IPS-15b (cell line): ENCODE measurements at regions not wholly inside any gene's neighbourhood (a gene's known extent, or its start where the extent isn't known, plus 50 kb on each side); places are given as distances from the start of the nearest gene placed in this dataset.
"Not testable (repeated sequence)": the region's sequence is repeated elsewhere in the genome, so short reads cannot be mapped to it uniquely, and the experiment has no call there.

Experiments
- H3K27me3 ChIP-seq: one replicate; pipeline ENCODE4 v1.6.1; 2013; ENCODE audit warnings: low read length; ENCODE audit not compliant: control insufficient read depth, insufficient read depth
- H3K36me3 ChIP-seq: one replicate; pipeline ENCODE4 v1.6.1; 2013; ENCODE audit warnings: low read length; ENCODE audit not compliant: control insufficient read depth, insufficient read depth
- H3K4me1 ChIP-seq: one replicate; pipeline ENCODE4 v1.6.1; 2013; ENCODE audit warnings: mild to moderate bottlenecking, low read length; ENCODE audit not compliant: control insufficient read depth, insufficient read depth
- H3K4me3 ChIP-seq: one replicate; pipeline ENCODE4 v1.5.1; 2013; ENCODE audit warnings: low read depth, low read length
- H3K9ac ChIP-seq: one replicate; pipeline ENCODE4 v1.6.1; 2013; ENCODE audit warnings: low read depth, mild to moderate bottlenecking, low read length
- H3K9me3 ChIP-seq: one replicate; pipeline ENCODE4 v1.6.1; 2013; ENCODE audit warnings: mild to moderate bottlenecking, low read length; ENCODE audit not compliant: control insufficient read depth, insufficient read depth

GRCh38 chr7:36065563-36066342 is 87.3 kb upstream of the EEPD1 start:
- H3K36me3 ChIP-seq, H3K4me3 ChIP-seq, H3K4me1 ChIP-seq: not testable (repeated sequence)

DNA sequence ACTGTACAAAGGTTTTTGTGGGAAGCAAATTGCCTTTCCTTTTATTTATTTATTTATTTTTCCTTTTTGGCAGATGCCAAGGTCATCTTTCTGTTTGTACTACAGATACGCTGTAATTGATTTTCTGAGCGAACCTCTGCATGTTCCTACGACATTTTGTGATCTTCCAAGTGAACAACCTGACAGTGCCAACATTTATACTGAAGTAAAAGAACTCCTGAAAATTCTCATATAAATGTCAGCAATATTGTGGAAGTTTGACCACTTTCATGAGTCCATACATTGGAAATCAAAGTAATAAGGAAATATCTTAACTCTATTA is 86.8 kb upstream of the EEPD1 start:
- Histone ChIP-seq H3K9me3 (no peaks in the 10 kb centered on the region), H3K4me3 (no peak overlapping the region), H3K27me3 (no peaks in the 10 kb centered on the region), H3K9ac (no peak overlapping the region), H3K36me3 (no peaks in the 10 kb centered on the region), H3K4me1 (no peaks in the 10 kb centered on the region)

More at GRCh38 chr7:36065563-36066342, 87.3 kb upstream of the EEPD1 start:
- H3K27me3 ChIP-seq, H3K9ac ChIP-seq, H3K9me3 ChIP-seq: not testable (repeated sequence)

DNA sequence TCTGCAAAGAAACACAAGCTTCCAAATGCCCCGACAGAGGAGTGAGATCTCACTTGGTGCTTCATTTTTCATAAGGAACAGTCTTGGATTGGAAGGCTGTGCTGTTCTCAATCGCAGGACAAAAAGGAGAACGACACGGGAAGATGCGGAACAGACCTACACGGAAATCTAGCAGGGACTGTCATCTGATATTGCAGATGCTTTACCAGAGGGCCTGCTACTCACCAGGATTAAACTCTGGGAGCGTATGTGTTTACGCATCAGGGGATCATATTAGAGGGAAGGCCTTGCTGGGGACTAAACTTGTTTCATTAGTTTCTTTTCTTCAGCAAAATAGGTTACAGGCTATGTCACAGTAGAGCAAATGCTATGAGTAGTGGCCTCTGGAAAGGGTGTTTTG is 82.8 kb upstream of the EEPD1 start:
- H3K9me3 ChIP-seq = no peaks in the 10 kb centered on the region
- H3K4me3 ChIP-seq = no peak overlapping the region
- H3K36me3 ChIP-seq = no peaks in the 10 kb centered on the region
- H3K9ac ChIP-seq = no peak overlapping the region
- H3K27me3 ChIP-seq = no peaks in the 10 kb centered on the region
- no peaks in the 10 kb centered on the region for H3K4me1 ChIP-seq

- no peaks in the 10 kb centered on the region for H3K36me3 ChIP-seq
- no peak overlapping the region for H3K9ac ChIP-seq
- H3K9me3 ChIP-seq = no peaks in the 10 kb centered on the region
- H3K4me3 ChIP-seq = no peak overlapping the region
- H3K27me3 ChIP-seq = no peaks in the 10 kb centered on the region
- H3K4me1 ChIP-seq = no peaks in the 10 kb centered on the region
These were observed 81.4 kb upstream of the EEPD1 start for GRCh38 chr7:36071605-36072004.

DNA sequence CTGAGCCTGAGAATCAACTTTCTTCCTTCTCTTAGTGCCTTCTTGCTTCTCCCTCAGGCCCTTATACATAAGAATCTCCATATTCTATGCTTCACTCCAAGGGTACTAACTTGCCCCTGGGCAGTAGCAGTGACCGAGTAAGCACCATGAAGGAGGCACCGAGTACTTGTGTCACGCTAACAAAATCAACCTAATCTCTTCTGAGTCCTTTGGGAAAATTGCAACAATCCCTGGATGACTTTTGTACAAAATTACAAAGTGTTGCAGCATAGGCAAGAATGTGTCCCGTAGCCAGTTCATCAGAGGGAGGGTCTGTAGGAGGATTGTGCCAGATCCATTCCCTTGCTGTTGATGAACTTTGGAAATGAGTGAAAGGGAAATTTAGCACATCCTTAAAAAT is 80.4 kb upstream of the EEPD1 start:
- Histone ChIP-seq H3K4me3 (no peak overlapping the region), H3K9ac (no peak overlapping the region), H3K27me3 (no peaks in the 10 kb centered on the region), H3K36me3 (no peaks in the 10 kb centered on the region), H3K4me1 (no peaks in the 10 kb centered on the region), H3K9me3 (no peaks in the 10 kb centered on the region)

GRCh38 chr7:36075561-36075960 is 77.5 kb upstream of the EEPD1 start:
- Histone ChIP-seq H3K4me1 (no peaks in the 10 kb centered on the region), H3K9me3 (no peaks in the 10 kb centered on the region), H3K36me3 (no peaks in the 10 kb centered on the region), H3K27me3 (no peaks in the 10 kb centered on the region), H3K9ac (no peak overlapping the region), H3K4me3 (no peak overlapping the region)

DNA sequence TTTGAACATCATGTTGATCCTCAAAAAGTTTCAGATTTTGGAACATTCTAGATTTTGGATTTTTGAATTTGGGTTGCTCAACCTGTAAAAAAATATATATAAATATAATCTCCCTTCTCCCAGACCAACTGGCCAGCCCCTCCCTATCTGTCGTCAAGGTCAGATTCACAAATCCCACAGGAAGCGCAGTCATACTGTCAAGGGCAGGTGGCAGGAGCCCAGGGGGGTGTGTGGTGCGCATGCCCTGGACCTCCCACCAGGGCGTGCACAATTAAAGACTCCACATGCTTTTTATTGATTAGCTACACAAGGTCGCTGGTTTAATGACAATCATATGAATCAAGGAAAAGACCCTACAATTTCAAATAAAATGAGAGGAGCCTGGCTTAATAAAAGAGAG is 77.0 kb upstream of the EEPD1 start:
- no peaks in the 10 kb centered on the region for H3K9me3 ChIP-seq

DNA sequence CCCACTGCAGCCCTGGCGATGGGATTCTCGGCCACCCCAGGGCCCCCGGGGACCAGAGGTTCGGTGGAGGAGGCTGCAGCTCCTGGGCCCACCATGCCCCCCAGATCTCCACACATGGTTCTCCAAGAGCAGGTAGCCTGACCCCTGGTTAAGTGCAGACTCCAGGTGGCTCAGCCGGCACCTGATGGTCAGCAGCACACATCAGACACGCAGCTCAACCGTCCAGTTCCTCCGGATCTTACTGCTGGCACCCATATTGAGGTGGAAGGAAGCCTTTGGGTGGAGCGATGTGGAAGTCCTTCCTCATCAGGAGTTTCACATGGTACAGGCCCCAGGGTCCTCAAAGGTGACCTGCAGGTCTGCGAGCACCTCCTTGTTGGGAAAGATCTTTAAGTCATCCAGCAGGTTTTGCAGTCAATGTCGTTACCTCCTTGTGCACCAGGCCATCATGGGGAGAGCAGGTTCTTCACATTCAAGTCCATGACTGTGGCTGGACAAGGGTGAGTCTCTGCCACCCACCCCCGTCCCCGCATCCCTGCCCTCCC is 74.2 kb upstream of the EEPD1 start:
- Histone ChIP-seq H3K36me3 (no peaks in the 10 kb centered on the region), H3K9ac (no peak overlapping the region), H3K4me1 (no peaks in the 10 kb centered on the region), H3K27me3 (no peaks in the 10 kb centered on the region), H3K4me3 (no peak overlapping the region), H3K9me3 (no peaks in the 10 kb centered on the region)

More for the DNA sequence above, 77.0 kb upstream of the EEPD1 start:
- Histone ChIP-seq H3K36me3 (no peaks in the 10 kb centered on the region), H3K27me3 (no peaks in the 10 kb centered on the region), H3K9ac (no peak overlapping the region), H3K4me1 (no peaks in the 10 kb centered on the region), H3K4me3 (no peak overlapping the region)

DNA sequence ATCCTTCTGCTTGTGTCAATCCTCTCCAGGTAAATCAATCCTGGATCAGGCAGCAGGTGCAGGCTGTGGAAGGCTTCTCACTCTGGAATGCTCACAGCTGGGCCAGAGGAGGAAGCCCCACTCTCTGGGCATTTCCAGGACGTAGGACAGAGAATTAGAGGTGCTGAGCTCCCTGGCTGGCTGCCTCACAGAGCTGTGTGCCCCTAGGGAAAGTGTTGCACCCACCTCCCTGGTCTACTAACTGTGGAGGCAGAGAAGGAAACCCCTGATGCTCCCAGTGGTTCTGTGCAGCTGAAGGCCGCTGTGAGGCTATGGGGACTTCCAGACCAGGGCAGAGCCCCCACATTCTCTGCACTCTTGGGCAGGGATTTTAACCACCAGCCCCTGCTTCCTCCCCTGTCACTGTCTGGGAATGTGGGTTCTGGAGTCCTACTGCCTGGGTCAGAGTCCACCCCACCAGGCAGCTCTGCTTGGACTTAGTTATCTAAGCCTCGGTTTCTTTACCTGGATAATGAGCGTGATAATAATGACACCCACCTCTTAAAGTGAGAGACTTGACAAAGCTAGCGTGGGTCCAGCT is 73.5 kb upstream of the EEPD1 start:
- no peaks in the 10 kb centered on the region for H3K27me3 ChIP-seq
- no peaks in the 10 kb centered on the region for H3K9me3 ChIP-seq
- H3K36me3 ChIP-seq = no peaks in the 10 kb centered on the region
- no peak overlapping the region for H3K9ac ChIP-seq
- H3K4me3 ChIP-seq = no peak overlapping the region
- H3K4me1 ChIP-seq = no peaks in the 10 kb centered on the region

DNA sequence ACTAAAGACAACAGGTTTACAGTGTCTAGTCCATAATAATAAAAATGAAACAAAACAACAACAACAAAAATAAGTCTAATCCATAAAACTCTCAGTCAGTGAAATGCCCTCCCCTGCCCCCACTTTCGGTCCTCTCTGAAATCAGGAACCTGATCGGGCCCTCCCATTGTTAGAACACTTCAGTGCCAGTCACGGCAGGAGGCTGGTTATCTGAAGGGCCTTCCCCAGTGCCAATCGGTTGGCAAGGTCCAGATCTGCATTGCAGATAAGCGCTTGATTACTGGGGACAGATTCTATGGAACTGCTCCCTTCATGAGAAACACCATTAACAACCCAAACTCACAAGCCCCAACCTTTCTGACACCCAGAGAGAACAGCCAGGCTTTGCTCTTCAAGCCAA is 72.2 kb upstream of the EEPD1 start:
- H3K36me3 ChIP-seq = no peaks in the 10 kb centered on the region
- H3K4me3 ChIP-seq = no peak overlapping the region
- no peak overlapping the region for H3K9ac ChIP-seq
- H3K27me3 ChIP-seq = no peaks in the 10 kb centered on the region
- H3K4me1 ChIP-seq = no peaks in the 10 kb centered on the region
- no peaks in the 10 kb centered on the region for H3K9me3 ChIP-seq

DNA sequence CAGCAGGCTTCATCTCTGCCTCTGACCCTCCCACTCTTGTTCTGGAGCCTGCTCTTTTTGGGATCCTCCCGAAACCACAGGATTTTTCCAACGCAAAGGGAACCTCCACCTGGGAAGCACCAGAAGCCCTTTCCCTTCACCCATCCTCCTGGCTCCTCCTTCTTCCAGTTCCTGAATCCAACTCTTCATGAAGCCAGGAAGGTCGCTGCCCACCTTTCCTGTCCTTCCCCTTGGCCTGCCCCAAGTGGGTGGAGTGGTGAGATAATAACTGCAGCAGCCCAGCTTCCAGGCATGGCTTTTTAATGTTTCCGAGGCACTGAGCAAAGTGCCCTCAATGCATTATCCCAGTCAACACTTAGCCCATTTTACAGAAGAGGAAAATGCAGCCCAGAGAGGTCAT is 70.8 kb upstream of the EEPD1 start:
- Histone ChIP-seq H3K9ac (no peak overlapping the region), H3K27me3 (no peaks in the 10 kb centered on the region), H3K9me3 (no peaks in the 10 kb centered on the region), H3K4me3 (no peak overlapping the region), H3K36me3 (no peaks in the 10 kb centered on the region), H3K4me1 (no peaks in the 10 kb centered on the region)

DNA sequence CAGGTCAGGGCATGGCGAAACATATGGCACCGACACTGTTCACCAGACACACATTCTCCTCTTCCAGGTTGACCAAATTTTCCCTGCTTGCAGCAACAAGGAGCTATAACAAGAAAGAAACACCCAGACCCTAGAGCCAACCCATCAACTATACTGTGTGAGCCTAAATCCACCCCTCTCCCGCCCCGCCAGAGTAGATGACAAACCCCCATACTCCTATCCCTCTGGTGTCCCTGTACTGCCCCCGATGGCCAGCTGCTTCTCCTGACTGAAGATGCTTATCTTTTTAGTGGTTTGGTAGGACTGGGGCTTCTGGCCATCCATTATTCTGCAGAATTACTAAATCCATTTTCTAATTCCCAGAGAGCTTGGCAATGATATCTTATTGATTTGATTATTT is 70.1 kb upstream of the EEPD1 start:
- Histone ChIP-seq H3K9ac (no peak overlapping the region), H3K9me3 (no peaks in the 10 kb centered on the region), H3K4me1 (no peaks in the 10 kb centered on the region), H3K4me3 (no peak overlapping the region), H3K36me3 (no peaks in the 10 kb centered on the region), H3K27me3 (no peaks in the 10 kb centered on the region)
